Esophagus squamous epithelium (tissue), 5 donors: ENCODE measurements at regions not wholly inside any gene's neighbourhood (a gene's known extent, or its start where the extent isn't known, plus 50 kb on each side); places are given as distances from the start of the nearest gene placed in this dataset.

Source experiments
- DNase-seq: peaks from one replicate; lab custom pipeline; 2025; lab: John Stamatoyannopoulos, UW
- H3K27ac ChIP-seq, 4 donors: fragments of 200-600 bp; sonication (generic); one replicate each; pipeline ENCODE4 v1.5.1; 2016 to 2019; ENCODE audit warnings: mild to moderate bottlenecking in 1 of 4
- H3K27me3 ChIP-seq, 4 donors: fragments of 200-600 bp; sonication (generic); 1 replicate in 3 of 4; 2 replicates in 1 of 4; pipeline versions ENCODE4 v1.5.1 to v1.6.0; 2017 to 2021; ENCODE audit warnings: antibody characterized with exemption in 1 of 4
- H3K36me3 ChIP-seq, 3 donors: fragments of 200-600 bp; sonication (generic); one replicate each; pipeline ENCODE4 v1.5.1; 2016 to 2019
- H3K4me1 ChIP-seq, 3 donors: fragments of 200-600 bp; sonication (generic); one replicate each; pipeline ENCODE4 v1.5.1; 2017 to 2019
- H3K4me3 ChIP-seq, 4 donors: fragments of 200-600 bp; sonication (generic); 1 replicate in 3 of 4; 2 replicates in 1 of 4; pipeline ENCODE4 v1.5.1; 2016 to 2019; ENCODE audit warnings: mild to moderate bottlenecking in 2 of 4, moderate library complexity in 1 of 4
- H3K9me3 ChIP-seq, 3 donors: fragments of 200-600 bp; sonication (generic); one replicate each; pipeline ENCODE4 v1.5.1; 2016 to 2019
- POLR2A ChIP-seq, 4 donors: fragments of 450-650 bp; IDR thresholded peaks; one replicate each; pipeline ENCODE4 v1.6.1; 2017; ENCODE audit warnings: antibody characterized with exemption in 4 of 4, mild to moderate bottlenecking in 4 of 4, moderate library complexity in 3 of 4
- WGBS, 2 donors: methylation state at CpG; one replicate each; pipeline ENCODE4 v1.1.5; 2018; 5-methylcytosine and 5-hydroxymethylcytosine counted together
- intact Hi-C: fragments of 100-400 bp; cut with DNase I; formaldehyde crosslinking; loops from one replicate; pipeline ENCODE4 v1.15.0; 2022
- TF ChIP-seq, protein P1 (sequence below), 6 experiments: fragments of 450-650 bp in 4 of 6; fragments of 200-600 bp in 2 of 6; sonication (generic) in 2 of 6; IDR thresholded peaks; one replicate each; pipeline ENCODE4 v1.5.1; 2016 to 2019; ENCODE audit warnings: antibody characterized with exemption in 6 of 6, mild to moderate bottlenecking in 4 of 6, moderate library complexity in 4 of 6
- donor health status: DM: yes; HTN: yes; CAD: no.

GRCh38 chr7:91681718-91682117 is 198.8 kb downstream of the MTERF1 start:
- no peaks in the 10 kb centered on the region for H3K36me3 ChIP-seq
- TF ChIP-seq, protein P1, sequence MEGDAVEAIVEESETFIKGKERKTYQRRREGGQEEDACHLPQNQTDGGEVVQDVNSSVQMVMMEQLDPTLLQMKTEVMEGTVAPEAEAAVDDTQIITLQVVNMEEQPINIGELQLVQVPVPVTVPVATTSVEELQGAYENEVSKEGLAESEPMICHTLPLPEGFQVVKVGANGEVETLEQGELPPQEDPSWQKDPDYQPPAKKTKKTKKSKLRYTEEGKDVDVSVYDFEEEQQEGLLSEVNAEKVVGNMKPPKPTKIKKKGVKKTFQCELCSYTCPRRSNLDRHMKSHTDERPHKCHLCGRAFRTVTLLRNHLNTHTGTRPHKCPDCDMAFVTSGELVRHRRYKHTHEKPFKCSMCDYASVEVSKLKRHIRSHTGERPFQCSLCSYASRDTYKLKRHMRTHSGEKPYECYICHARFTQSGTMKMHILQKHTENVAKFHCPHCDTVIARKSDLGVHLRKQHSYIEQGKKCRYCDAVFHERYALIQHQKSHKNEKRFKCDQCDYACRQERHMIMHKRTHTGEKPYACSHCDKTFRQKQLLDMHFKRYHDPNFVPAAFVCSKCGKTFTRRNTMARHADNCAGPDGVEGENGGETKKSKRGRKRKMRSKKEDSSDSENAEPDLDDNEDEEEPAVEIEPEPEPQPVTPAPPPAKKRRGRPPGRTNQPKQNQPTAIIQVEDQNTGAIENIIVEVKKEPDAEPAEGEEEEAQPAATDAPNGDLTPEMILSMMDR (IDR thresholded peaks at IDR 0.05) = no peak
- no peak for TF ChIP-seq POLR2A (IDR thresholded peaks at IDR 0.05)
- H3K27ac ChIP-seq = no peak overlapping the region
- no peaks in the 10 kb centered on the region for H3K4me1 ChIP-seq
- WGBS, 2 donors = 92 to 94% methylated on average over 3 of the region's 3 CpGs
- H3K27me3 ChIP-seq = no peaks in the 10 kb centered on the region
- no peak for DNase-seq
- H3K4me3 ChIP-seq = no peak overlapping the region
- peaks cover 0 to 19% (median 13%) of the 10 kb centered on the region in 3 donors for H3K9me3 ChIP-seq
- intact Hi-C loops = no loop called here

GRCh38 chr7:91683823-91684222 is 196.7 kb downstream of the MTERF1 start:
- Histone ChIP-seq H3K4me3 (no peak overlapping the region), H3K27me3 (no peaks in the 10 kb centered on the region), H3K9me3 (peaks cover 0 to 19% (median 13%) of the 10 kb centered on the region in 3 donors), H3K36me3 (no peaks in the 10 kb centered on the region), H3K27ac (no peak overlapping the region), H3K4me1 (no peaks in the 10 kb centered on the region)
- DNase-seq = no peak
- intact Hi-C loops = no loop called here
- TF ChIP-seq POLR2A (IDR thresholded peaks at IDR 0.05) = no peak
- TF ChIP-seq, protein P1 (IDR thresholded peaks at IDR 0.05) = no peak

DNA sequence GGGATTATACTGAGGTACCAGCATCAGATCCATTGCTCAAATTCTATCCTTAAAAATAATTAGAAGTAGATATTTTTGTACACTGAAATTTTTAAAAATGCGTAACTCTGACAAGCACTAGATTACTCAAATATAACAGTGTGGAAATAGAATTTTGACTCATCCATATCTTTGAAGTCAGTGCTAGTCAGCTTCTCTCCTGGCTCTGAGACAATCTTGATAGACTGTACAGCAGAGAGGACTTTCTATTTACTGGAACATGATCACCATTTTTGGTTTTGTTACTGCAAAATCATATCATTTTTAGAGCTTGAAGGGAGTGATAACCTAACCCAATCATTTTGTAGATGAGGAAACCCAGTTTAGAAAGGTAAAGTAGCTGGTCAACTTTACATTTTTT is 195.0 kb downstream of the MTERF1 start:
- H3K4me3 ChIP-seq = no peak overlapping the region
- no peaks in the 10 kb centered on the region for H3K36me3 ChIP-seq
- H3K4me1 ChIP-seq = no peaks in the 10 kb centered on the region
- H3K9me3 ChIP-seq = peaks cover 0 to 19% (median 13%) of the 10 kb centered on the region in 3 donors
- H3K27me3 ChIP-seq = no peaks in the 10 kb centered on the region
- intact Hi-C loops = no loop called here
- TF ChIP-seq, protein P1 (IDR thresholded peaks at IDR 0.05) = no peak
- TF ChIP-seq POLR2A (IDR thresholded peaks at IDR 0.05) = no peak
- no peak for DNase-seq
- WGBS, 2 donors = 76 to 90% methylated on average over 1 of the region's 1 CpG
- no peak overlapping the region for H3K27ac ChIP-seq

DNA sequence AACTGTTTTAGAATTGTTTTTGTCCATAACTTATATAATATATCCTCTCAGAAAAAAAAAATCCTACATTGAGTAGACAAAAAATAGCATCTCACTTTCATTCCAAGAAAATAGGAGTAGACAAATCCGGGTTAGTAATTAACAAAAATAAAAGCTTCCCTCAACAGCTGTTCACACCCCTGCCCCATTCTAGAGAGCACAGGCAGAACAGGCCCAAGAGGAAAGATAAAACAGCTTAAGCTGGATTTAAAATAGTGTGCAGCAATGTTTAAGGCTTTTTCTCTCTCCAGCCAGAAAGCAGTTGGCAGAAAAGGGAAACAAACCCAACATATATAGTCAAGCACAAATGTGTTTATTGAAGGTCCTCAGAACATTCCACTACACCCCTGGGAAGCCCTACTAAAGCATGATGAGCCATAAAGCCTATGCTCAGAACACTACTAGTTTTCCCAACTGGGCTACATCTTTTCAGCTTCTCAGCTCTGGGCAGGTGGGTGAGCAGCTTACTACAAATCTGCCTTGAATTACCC is 189.9 kb downstream of the MTERF1 start:
- Histone ChIP-seq H3K4me1 (peaks cover 0 to 14% (median 0%) of the 10 kb centered on the region in 3 donors), H3K9me3 (no peaks in the 10 kb centered on the region), H3K4me3 (no peak overlapping the region), H3K36me3 (no peaks in the 10 kb centered on the region), H3K27me3 (no peaks in the 10 kb centered on the region), H3K27ac (no peak overlapping the region)
- TF ChIP-seq, protein P1 (IDR thresholded peaks at IDR 0.05) = no peak
- TF ChIP-seq POLR2A (IDR thresholded peaks at IDR 0.05) = no peak
- intact Hi-C loops = no loop called here
- DNase-seq = no peak
- 58 to 67% methylated on average over 1 of the region's 1 CpG for WGBS, 2 donors

DNA sequence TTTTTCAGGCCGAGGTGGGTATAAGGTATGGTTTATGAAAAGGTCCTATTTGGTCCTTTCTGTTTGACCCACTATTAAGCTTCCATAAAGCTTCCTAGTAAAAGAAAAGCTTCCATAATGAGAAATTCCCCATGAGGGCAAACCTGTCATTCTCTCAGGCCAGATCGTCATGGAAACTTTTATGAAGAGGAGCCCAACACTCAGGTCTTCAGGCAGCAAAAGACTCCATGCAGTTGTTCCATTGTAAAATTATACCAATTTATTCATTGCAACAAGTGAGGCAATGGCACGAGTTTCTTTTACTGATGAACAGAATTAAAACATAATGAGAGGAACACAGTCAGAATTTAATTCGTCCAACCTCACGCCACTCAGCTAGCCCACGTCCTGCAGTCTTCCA is 188.6 kb downstream of the MTERF1 start:
- Histone ChIP-seq H3K36me3 (no peaks in the 10 kb centered on the region), H3K27ac (no peak overlapping the region), H3K9me3 (no peaks in the 10 kb centered on the region), H3K27me3 (no peaks in the 10 kb centered on the region), H3K4me3 (no peak overlapping the region), H3K4me1 (peaks cover 0 to 14% (median 0%) of the 10 kb centered on the region in 3 donors)
- WGBS, 2 donors = 84 to 91% methylated on average over 6 of the region's 6 CpGs
- no peak for DNase-seq
- intact Hi-C loops = no loop called here
- TF ChIP-seq, protein P1 (IDR thresholded peaks at IDR 0.05) = no peak
- no peak for TF ChIP-seq POLR2A (IDR thresholded peaks at IDR 0.05)
